ENCODE measurements at regions not wholly inside any gene's neighbourhood (a gene's known extent, or its start where the extent isn't known, plus 50 kb on each side); places are given as distances from the start of the nearest gene placed in this dataset.

- no peaks in the 10 kb centered on the region for H3K36me3 ChIP-seq (ENCODE audit: control insufficient read depth in 2 of 3, insufficient read depth in 3 of 3, low read length in 3 of 3)
- CTCF ChIA-PET, result interaction anchor here (0.8 kb wide), 1 partner anchor 9 kb away, joined by 3 read pairs; no protein-coding TSS in a partner anchor
- H3K9me3 ChIP-seq (ENCODE audit: control insufficient read depth in 2 of 3, low read length in 3 of 3), result no peaks in the 10 kb centered on the region
- no peaks in the 10 kb centered on the region for H3K4me1 ChIP-seq (ENCODE audit: control insufficient read depth in 2 of 2, insufficient read depth in 2 of 2, low read length in 2 of 2)
- no peak overlapping the region for H3K27ac ChIP-seq (ENCODE audit: low read depth, low read length)
- intact Hi-C loops (cut with micrococcal nuclease), result no loop called here
- POLR2A ChIA-PET, result no interaction called here
- Mint-ChIP-seq H3K27ac (no peak overlapping the region), H3K36me3 (no peaks in the 10 kb centered on the region), H3K27me3 (no peaks in the 10 kb centered on the region), H3K4me3 (no peak overlapping the region), H3K9me3 (no peaks in the 10 kb centered on the region), H3K4me1 (no peaks in the 10 kb centered on the region)
- ATAC-seq (no peak), DNase-seq (no peak)
- H3K4me3 ChIP-seq (ENCODE audit: low read length), result no peak overlapping the region
- H3K27me3 ChIP-seq (ENCODE audit: control insufficient read depth in 2 of 2, insufficient read depth in 2 of 2, low read length in 2 of 2), result no peaks in the 10 kb centered on the region
Observed at GRCh38 chr7:113431406-113431805, 313.1 kb upstream of the SMIM30 start.

GRCh38 chr7:113424185-113424817 is 305.9 kb upstream of the SMIM30 start:
- H3K4me1 Mint-ChIP-seq, result peaks cover 3 to 5% (median 4%) of the 10 kb centered on the region in 7 donors
- no peak overlapping the region for H3K27ac ChIP-seq (ENCODE audit: low read depth, low read length)
- no peak overlapping the region for H3K4me3 Mint-ChIP-seq
- no peak for DNase-seq
- H3K27ac Mint-ChIP-seq, result no peak overlapping the region
- H3K36me3 ChIP-seq (ENCODE audit: control insufficient read depth in 2 of 3, insufficient read depth in 3 of 3, low read length in 3 of 3), result no peaks in the 10 kb centered on the region
- no peak overlapping the region for H3K4me3 ChIP-seq (ENCODE audit: low read length)
- H3K27me3 ChIP-seq (ENCODE audit: control insufficient read depth in 2 of 2, insufficient read depth in 2 of 2, low read length in 2 of 2), result no peaks in the 10 kb centered on the region
- H3K36me3 Mint-ChIP-seq, result no peaks in the 10 kb centered on the region
- no peaks in the 10 kb centered on the region for H3K9me3 ChIP-seq (ENCODE audit: control insufficient read depth in 2 of 3, low read length in 3 of 3)
- H3K9me3 Mint-ChIP-seq, result no peaks in the 10 kb centered on the region
- ATAC-seq, result no peak
- ChIA-PET POLR2A (no interaction called here), CTCF (interaction anchor here (1.0 to 1.8 kb wide), 2 partner anchors 874 to 875 kb away, joined by 3 to 6 read pairs; no protein-coding TSS in a partner anchor)
- H3K4me1 ChIP-seq (ENCODE audit: control insufficient read depth in 2 of 2, insufficient read depth in 2 of 2, low read length in 2 of 2), result no peaks in the 10 kb centered on the region
- intact Hi-C loops (cut with micrococcal nuclease), result loop anchor here in 1 of 2 donors (10.0 kb wide), 1 partner anchor 530 kb away; no protein-coding TSS in a partner anchor
- peaks cover 0 to 7% (median 3%) of the 10 kb centered on the region in 5 donors for H3K27me3 Mint-ChIP-seq

- peak overlapping the region in 7 of 10 donors; percentile 33 to 65 (median 52) for H3K4me3 Mint-ChIP-seq
- Histone ChIP-seq H3K27ac (ENCODE audit: low read depth, low read length) (no peak overlapping the region), H3K9me3 (ENCODE audit: control insufficient read depth in 2 of 3, low read length in 3 of 3) (no peaks in the 10 kb centered on the region), H3K27me3 (ENCODE audit: control insufficient read depth in 2 of 2, insufficient read depth in 2 of 2, low read length in 2 of 2) (no peaks in the 10 kb centered on the region), H3K36me3 (ENCODE audit: control insufficient read depth in 2 of 3, insufficient read depth in 3 of 3, low read length in 3 of 3) (no peaks in the 10 kb centered on the region), H3K4me1 (ENCODE audit: control insufficient read depth in 2 of 2, insufficient read depth in 2 of 2, low read length in 2 of 2) (no peaks in the 10 kb centered on the region), H3K4me3 (ENCODE audit: low read length) (no peak overlapping the region)
- DNase-seq (peak; percentile 26 to 73 (median 64)), ATAC-seq (peak; percentile 95)
- H3K27ac Mint-ChIP-seq, result peak overlapping the region in 1 of 9 donors; percentile 72
- no peaks in the 10 kb centered on the region for H3K9me3 Mint-ChIP-seq
- H3K36me3 Mint-ChIP-seq, result no peaks in the 10 kb centered on the region
- peaks cover 0 to 7% (median 3%) of the 10 kb centered on the region in 5 donors for H3K27me3 Mint-ChIP-seq
- intact Hi-C loops (cut with micrococcal nuclease), result loop anchor here (1.0 to 10.0 kb wide), 5 partner anchors 263 to 1681 kb away; no protein-coding TSS in a partner anchor
- H3K4me1 Mint-ChIP-seq, result peaks cover 3 to 5% (median 4%) of the 10 kb centered on the region in 7 donors
- ChIA-PET CTCF (interaction anchor here (0.5 to 1.9 kb wide), 9 partner anchors 10 to 1682 kb away, joined by 3 to 5 read pairs (median 3); no protein-coding TSS in a partner anchor), POLR2A (no interaction called here)
Observed at GRCh38 chr7:113421696-113422330, 303.5 kb upstream of the SMIM30 start.

GRCh38 chr7:113414401-113415035 is 296.2 kb upstream of the SMIM30 start:
- intact Hi-C loops (cut with micrococcal nuclease), result no loop called here
- Mint-ChIP-seq H3K4me3 (no peak overlapping the region), H3K9me3 (no peaks in the 10 kb centered on the region), H3K27me3 (peaks cover 0 to 10% (median 5%) of the 10 kb centered on the region in 5 donors), H3K27ac (no peak overlapping the region), H3K4me1 (no peaks in the 10 kb centered on the region), H3K36me3 (no peaks in the 10 kb centered on the region)
- Histone ChIP-seq H3K4me3 (ENCODE audit: low read length) (no peak overlapping the region), H3K27me3 (ENCODE audit: control insufficient read depth in 2 of 2, insufficient read depth in 2 of 2, low read length in 2 of 2) (no peaks in the 10 kb centered on the region), H3K27ac (ENCODE audit: low read depth, low read length) (no peak overlapping the region), H3K4me1 (ENCODE audit: control insufficient read depth in 2 of 2, insufficient read depth in 2 of 2, low read length in 2 of 2) (no peaks in the 10 kb centered on the region), H3K9me3 (ENCODE audit: control insufficient read depth in 2 of 3, low read length in 3 of 3) (no peaks in the 10 kb centered on the region), H3K36me3 (ENCODE audit: control insufficient read depth in 2 of 3, insufficient read depth in 3 of 3, low read length in 3 of 3) (no peaks in the 10 kb centered on the region)
- ChIA-PET POLR2A (no interaction called here), CTCF (no interaction called here)
- DNase-seq (no peak), ATAC-seq (no peak)

- Histone ChIP-seq H3K9me3 (ENCODE audit: control insufficient read depth in 2 of 3, low read length in 3 of 3) (no peaks in the 10 kb centered on the region), H3K4me1 (ENCODE audit: control insufficient read depth in 2 of 2, insufficient read depth in 2 of 2, low read length in 2 of 2) (no peaks in the 10 kb centered on the region), H3K27ac (ENCODE audit: low read depth, low read length) (no peak overlapping the region), H3K4me3 (ENCODE audit: low read length) (no peak overlapping the region), H3K36me3 (ENCODE audit: control insufficient read depth in 2 of 3, insufficient read depth in 3 of 3, low read length in 3 of 3) (no peaks in the 10 kb centered on the region), H3K27me3 (ENCODE audit: control insufficient read depth in 2 of 2, insufficient read depth in 2 of 2, low read length in 2 of 2) (no peaks in the 10 kb centered on the region)
- DNase-seq (no peak), ATAC-seq (no peak)
- Mint-ChIP-seq H3K9me3 (peaks cover 0 to 2% (median 0%) of the 10 kb centered on the region in 11 donors), H3K4me1 (no peaks in the 10 kb centered on the region), H3K27ac (no peak overlapping the region), H3K27me3 (peaks cover 0 to 19% (median 5%) of the 10 kb centered on the region in 5 donors), H3K36me3 (no peaks in the 10 kb centered on the region), H3K4me3 (no peak overlapping the region)
- intact Hi-C loops (cut with micrococcal nuclease), result no loop called here
- ChIA-PET CTCF (no interaction called here), POLR2A (no interaction called here)
Observed at GRCh38 chr7:113412410-113412809, 294.1 kb upstream of the SMIM30 start.

- H3K4me1 ChIP-seq (ENCODE audit: control insufficient read depth in 2 of 2, insufficient read depth in 2 of 2, low read length in 2 of 2), result no peaks in the 10 kb centered on the region
- ATAC-seq (no peak), DNase-seq (no peak)
- H3K9me3 Mint-ChIP-seq, result peaks cover 0 to 2% (median 0%) of the 10 kb centered on the region in 11 donors
- H3K27ac Mint-ChIP-seq, result no peak overlapping the region
- peaks cover 0 to 22% (median 4%) of the 10 kb centered on the region in 5 donors for H3K27me3 Mint-ChIP-seq
- H3K4me3 ChIP-seq (ENCODE audit: low read length), result no peak overlapping the region
- H3K9me3 ChIP-seq (ENCODE audit: control insufficient read depth in 2 of 3, low read length in 3 of 3), result no peaks in the 10 kb centered on the region
- CTCF ChIA-PET, result interaction anchor here (0.7 kb wide), 1 partner anchor 174 kb away, joined by 4 read pairs; no protein-coding TSS in a partner anchor
- H3K36me3 ChIP-seq (ENCODE audit: control insufficient read depth in 2 of 3, insufficient read depth in 3 of 3, low read length in 3 of 3), result no peaks in the 10 kb centered on the region
- intact Hi-C loops (cut with micrococcal nuclease), result no loop called here
- POLR2A ChIA-PET, result no interaction called here
- no peak overlapping the region for H3K27ac ChIP-seq (ENCODE audit: low read depth, low read length)
- no peaks in the 10 kb centered on the region for H3K4me1 Mint-ChIP-seq
- H3K36me3 Mint-ChIP-seq, result no peaks in the 10 kb centered on the region
- no peak overlapping the region for H3K4me3 Mint-ChIP-seq
- no peaks in the 10 kb centered on the region for H3K27me3 ChIP-seq (ENCODE audit: control insufficient read depth in 2 of 2, insufficient read depth in 2 of 2, low read length in 2 of 2)
Observed at GRCh38 chr7:113410796-113411195, 292.4 kb upstream of the SMIM30 start.

Measured in naive thymus-derived CD4-positive, alpha-beta T cell (primary cell).